OCI-LY7 (cell line): ENCODE measurements at regions not wholly inside any gene's neighbourhood (a gene's known extent, or its start where the extent isn't known, plus 50 kb on each side); places are given as distances from the start of the nearest gene placed in this dataset.

Source experiments
- CTCF ChIP-seq: fragments of 200-600 bp; sonication (generic); conservative IDR thresholded peaks from 2 replicates; pipeline ENCODE4 v1.5.1; 2014; ENCODE audit warnings: mild to moderate bottlenecking, antibody characterized with exemption, low read length, moderate library complexity, mixed read lengths
- EZH2phosphoT487 ChIP-seq: fragments of 200-600 bp; sonication (generic); IDR thresholded peaks from 2 replicates; pipeline ENCODE4 v1.6.1; 2018; ENCODE audit warnings: low read depth, borderline replicate concordance, mild to moderate bottlenecking, mixed run types, antibody characterized with exemption, low read length, moderate library complexity, mixed read lengths

- TF ChIP-seq CTCF = no peak
- TF ChIP-seq EZH2phosphoT487 = no peak
Measured at GRCh38 chr6:23293653-23294052, 724.3 kb downstream of the HDGFL1 start.
